Suppressor macrophage treated with lipopolysaccharide for 1 hour (primary cell): ENCODE measurements at regions not wholly inside any gene's neighbourhood (a gene's known extent, or its start where the extent isn't known, plus 50 kb on each side); places are given as distances from the start of the nearest gene placed in this dataset.

Source experiments
- DNase-seq, 3 donors: peaks; one replicate each; pipeline ENCODE4 v3.0.0-alpha.2; 2020 to 2022

DNA sequence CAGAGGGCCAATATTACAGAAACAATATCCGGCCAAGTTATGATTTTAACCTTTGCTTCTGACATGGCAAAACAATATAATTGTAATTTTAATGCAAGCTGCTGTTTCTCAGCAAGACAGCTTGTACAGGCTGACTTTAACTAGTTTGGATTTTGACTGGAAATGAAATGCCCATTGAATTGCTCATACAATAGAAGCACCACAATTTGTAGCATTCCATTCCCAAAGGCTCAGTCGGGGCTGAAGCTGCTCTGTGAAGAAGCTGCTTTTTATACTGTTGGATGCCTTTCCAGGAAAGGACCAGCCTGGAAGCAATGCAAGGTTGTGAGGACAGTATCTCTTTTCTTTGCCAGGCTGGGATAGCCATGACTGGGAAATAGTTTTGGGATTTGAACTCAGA lies 677.0 kb upstream of the FANCL start:
- DNase-seq, result no peak

- DNase-seq, result no peak
These were observed 676.5 kb upstream of the FANCL start for GRCh38 chr2:58917596-58917995.

- no peak for DNase-seq
These were observed 674.9 kb upstream of the FANCL start for GRCh38 chr2:58916063-58916462.

DNA sequence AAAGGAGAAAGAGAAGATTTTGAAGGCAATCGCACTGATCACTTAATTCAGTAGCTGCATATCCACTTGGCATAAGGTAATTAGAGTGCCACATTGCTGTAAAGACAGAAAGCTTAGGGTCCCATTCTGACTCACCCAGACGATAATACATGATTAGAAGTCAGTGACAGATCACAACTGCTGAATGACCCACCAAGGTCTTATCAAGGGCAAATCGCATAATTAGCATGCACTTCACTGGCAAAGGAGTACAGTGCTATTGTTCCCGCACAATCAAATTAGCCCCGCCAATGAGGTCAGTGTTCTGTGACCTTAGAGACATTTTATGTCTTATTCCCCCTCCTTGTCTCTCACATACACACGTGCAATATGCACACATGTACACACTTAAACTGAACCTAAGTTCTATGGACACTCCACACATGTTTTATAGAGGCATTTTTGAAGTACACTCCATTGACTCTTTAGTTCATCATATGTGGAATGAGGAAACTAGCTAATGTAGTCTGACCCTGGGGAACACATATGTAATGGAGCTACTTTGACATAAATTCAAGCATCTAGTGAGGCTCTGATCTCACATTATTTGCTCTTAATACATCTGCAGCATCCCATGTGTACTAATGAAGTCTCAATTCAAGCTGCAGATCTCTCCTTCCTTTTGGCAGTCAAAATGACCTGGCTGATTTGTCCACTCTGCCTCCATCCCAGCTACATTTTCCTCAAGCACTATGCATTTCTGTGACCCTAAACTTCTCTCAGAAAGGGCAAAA lies 673.8 kb upstream of the FANCL start:
- no peak for DNase-seq

DNA sequence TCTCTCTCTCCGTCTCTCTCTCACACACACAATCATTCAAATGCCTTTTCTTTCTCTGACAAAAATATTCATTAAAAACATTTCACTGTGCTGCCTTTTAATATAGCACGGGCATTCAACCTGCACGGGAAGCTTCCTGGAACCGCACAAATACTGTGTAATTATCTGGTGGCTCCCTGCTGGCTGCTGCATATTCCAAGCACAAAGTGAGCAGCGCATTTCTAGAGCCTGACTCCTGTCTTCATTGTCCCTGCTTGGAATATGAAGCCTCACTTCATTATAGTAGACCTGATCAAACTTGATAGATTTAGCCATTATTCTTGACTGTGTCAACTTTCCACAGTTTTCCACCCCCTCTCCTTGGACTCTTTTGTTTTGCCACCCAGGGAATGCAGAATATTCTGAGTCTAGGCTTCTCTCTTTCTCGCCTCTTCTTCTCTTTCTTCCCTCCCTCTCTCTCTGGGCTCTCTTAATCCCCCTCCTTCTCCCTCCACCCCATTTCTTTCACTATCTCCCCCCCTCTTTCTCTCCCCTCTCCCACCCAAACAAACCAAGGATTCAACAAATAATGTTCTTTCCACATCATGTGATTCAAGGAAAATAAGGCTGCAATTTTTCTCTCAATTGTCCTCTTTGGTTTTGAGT lies 672.1 kb upstream of the FANCL start:
- DNase-seq, result no peak

DNA sequence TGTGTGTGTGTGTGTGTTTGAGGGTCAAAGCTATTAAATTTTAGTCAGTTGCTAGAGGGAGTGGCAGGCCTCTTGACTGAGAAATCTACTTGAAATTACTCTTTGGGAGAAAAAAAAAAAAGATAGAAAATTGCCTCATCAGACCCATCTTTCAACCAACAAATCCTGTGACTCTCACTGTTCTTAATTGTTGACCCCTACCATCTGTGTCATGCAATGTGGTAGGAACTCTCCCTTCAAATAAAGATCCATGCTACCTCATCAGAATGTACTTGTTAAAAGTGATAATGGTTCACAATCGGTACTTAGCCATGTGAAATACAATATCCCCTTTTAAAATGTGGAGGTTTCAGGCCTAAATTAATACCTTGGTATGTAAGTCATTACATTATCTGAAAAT lies 670.8 kb upstream of the FANCL start:
- DNase-seq, result no peak

DNA sequence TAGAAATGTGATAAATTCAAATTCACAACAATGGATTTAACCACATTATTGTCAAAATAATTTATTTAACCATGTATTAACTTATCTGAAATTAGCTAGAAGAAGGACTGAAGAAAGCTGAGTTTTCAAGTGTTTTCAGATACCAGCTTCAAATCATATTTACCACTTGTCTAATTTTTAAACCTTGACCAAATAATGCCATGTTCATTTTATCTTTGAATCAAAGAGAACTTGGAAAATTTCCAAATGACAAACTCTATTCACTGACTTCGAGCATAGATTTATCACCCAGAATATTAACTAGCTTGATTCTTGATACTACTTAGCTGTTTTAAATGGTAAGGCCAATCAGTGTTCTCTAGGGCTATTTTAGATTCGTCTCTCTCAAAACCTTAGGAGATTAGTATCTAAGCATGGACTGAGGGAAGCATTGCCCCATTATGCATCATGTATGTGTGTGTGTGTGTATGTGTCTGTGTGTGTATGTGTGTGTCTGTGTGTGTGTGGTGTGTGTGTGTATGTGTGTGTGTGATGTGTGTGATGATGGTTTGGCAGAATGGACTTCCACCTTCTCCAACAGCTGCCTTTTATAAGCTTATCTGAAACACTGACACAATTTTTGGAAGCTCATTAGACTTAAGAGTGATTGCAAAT lies 667.5 kb upstream of the FANCL start:
- no peak for DNase-seq

- DNase-seq, result no peak
These were observed 666.5 kb upstream of the FANCL start for GRCh38 chr2:58907644-58908043.

GRCh38 chr2:58906081-58906645 lies 665.0 kb upstream of the FANCL start:
- no peak for DNase-seq

DNA sequence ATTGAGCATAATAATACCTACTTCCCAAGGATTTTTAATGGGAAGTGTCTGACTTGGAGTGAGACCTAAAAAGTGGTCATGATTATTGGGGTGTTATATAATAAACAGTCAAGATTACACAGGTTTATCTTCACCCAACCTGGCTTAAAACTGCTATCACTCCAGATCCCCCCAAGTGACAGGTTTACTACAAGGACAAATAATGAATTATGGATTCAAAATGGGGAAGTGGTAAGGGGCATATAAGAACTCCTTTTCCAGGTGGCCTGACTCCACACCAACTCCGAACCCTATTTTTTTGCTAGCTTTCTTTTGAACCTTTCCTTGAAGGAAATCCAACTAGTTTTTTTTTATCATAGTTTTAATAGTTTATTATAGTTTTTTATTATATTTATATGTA lies 663.0 kb upstream of the FANCL start:
- no peak for DNase-seq

GRCh38 chr2:58903427-58903826 lies 662.3 kb upstream of the FANCL start:
- no peak for DNase-seq

DNA sequence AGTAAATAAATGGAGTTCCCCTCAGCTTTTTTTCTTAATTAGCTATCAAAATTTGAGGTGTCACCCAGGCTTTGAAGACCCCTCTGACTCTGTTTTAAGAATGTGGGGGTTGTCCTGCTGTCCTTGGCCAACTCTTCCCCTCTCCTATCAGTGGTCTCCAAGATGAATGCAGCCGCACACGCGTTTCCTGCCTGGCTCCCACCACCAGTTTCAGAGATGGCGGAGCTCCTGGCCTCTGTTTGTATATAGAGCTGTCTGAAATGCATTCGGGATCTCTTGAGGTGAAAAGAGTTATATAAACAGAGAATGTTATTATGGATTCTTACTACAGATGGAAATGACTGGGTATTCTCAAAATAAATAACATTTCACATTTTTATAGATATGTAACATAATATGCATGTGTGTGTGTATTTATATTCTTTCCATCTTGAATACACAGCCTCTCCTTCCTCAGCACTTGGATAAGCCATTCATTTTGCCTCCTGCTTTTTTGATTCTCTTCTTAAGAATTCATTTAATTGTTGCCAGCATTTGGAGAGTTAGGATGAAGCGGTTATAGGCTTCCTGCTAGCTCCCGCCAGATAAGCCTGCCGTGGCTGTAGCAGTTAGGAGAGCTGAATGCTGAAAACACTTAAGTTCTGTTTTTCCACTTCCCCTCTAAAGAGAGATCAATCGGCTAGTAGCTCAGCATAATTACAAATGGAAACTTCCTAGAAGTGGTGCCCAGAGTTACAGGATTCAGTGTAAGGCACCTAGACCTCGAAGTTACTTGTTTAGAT lies 659.3 kb upstream of the FANCL start:
- peak in 2 of 3 donors; percentile 9 to 10 for DNase-seq

GRCh38 chr2:58899692-58900091 lies 658.6 kb upstream of the FANCL start:
- DNase-seq, result peak in 1 of 3 donors; percentile 3

- DNase-seq, result no peak
These were observed 655.5 kb upstream of the FANCL start for GRCh38 chr2:58896638-58897037.

GRCh38 chr2:58895857-58896256 lies 654.7 kb upstream of the FANCL start:
- no peak for DNase-seq

- DNase-seq, result no peak
These were observed 652.7 kb upstream of the FANCL start for GRCh38 chr2:58893656-58894351.

DNA sequence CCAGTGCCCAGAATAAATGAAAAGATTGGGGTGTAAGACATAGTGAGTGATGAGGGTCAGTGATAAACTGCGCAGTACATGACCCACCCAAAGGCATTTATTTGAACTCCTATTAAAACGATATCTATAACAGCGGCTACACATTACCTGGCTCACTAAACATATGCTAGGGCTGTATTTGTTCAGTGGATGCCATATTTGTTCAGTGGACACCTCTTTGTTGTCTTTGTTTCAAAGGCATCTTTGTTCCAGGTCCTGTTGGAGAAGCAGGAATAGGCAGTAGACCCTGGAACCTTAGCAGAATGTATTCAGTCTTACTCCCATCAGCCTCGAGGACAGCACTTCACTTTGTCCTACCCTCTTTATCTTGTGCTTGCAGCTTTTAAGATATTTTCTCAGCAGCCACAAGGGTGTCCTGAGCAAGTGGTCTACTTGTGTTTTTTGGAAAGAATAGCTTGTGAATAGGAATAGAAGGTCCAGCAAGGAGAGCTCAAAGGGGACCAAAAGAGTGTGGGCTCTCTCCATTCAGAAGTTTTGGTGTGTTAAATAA lies 650.8 kb upstream of the FANCL start:
- DNase-seq, result no peak

DNA sequence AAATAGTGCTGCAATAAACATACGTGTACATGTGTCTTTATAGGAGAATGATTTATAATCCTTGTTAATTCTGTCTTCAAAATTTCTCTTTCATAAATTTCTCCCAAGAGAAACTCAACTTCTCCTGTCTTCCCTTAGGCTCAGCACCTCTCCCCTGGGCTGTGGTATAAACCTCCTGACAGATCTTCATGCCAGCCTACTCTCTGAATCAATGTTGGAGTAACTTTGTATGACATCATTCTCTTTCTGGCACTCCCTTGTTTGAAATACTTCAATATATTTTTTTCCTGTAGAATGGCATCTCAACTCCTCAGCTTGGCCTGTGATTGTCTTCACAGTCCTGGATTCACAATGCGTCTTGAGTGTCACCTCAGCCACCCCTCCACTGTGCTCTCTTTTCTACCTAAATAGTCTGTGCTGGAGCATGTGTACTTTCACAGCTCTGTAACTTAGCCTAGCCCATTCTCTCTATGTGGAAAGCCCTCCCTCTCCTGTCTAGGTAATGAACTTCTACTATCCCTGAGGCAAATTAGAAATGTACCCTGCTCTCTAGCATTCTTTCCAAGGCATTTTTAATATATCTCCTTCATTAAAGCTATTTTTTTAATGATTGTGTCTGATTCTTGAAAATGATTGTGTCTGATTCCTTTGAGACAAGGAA lies 649.9 kb upstream of the FANCL start:
- no peak for DNase-seq

DNA sequence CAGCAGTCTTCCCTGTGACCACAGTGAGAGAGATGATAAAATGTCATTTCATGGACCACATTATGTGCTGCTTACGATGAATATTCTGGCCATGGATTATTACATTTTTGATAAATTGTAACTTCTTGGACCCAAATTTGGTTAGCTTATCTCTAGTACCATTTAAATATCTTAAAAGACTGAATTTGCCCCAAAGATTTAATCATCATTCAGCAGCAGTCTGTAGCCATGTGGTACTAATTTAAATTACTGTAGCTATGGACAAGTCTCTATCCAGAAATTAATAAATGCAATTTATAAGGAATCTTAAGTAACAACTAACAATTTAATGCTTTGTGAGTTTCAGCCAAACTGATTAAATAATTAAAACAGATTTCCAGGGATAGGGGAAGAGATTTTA lies 644.9 kb upstream of the FANCL start:
- DNase-seq, result no peak

- DNase-seq, result no peak
These were observed 638.7 kb upstream of the FANCL start for GRCh38 chr2:58879834-58880233.

- DNase-seq, result no peak
These were observed 637.7 kb upstream of the FANCL start for GRCh38 chr2:58878778-58879177.

GRCh38 chr2:58876126-58876525 lies 635.0 kb upstream of the FANCL start:
- DNase-seq, result no peak
